ENCODE measurements at regions not wholly inside any gene's neighbourhood (a gene's known extent, or its start where the extent isn't known, plus 50 kb on each side); places are given as distances from the start of the nearest gene placed in this dataset.
"Not testable (repeated sequence)": the region's sequence is repeated elsewhere in the genome, so short reads cannot be mapped to it uniquely, and the experiment has no call there.

DNA sequence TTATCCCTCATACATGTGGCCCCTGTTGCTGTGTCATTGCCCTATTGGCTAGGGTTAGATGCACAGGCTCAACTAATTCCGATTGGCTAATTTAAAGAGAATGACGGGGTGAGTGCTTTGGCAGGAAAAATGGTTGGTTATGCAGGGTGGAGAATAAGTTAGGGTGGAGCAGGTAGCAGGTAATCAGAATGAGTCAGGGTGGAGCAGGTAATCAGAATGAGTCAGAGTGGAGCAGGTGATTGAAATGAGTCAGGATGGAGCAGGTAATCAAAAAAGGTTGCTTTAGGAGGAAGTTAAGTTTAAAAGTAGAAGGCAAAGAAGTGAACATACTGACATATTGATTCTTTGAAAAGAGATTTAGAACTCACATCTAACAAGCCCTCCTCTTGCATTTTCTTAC is 513.5 kb downstream of the EDEM1 start:
- DNase-seq, result not testable (repeated sequence)

DNA sequence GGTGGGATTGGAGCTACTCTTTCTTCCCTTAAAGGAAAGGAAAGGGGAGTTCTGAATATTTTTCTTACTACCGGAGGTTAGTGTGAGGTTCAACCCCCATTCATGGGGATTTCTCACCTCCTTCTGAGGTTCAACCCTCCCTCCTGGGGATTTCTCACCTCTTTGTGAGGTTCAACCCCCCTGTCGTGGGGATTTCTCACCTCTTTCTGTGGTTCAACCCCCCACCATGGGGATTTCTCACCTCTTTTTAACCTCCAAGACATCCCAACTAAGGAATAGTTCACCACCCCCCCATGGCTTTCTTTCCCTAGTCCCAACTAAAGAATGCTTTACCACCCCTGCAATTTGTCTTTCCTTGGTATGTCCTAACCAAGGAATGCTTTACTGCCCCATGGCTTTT is 520.3 kb downstream of the EDEM1 start:
- DNase-seq, result no peak

DNA sequence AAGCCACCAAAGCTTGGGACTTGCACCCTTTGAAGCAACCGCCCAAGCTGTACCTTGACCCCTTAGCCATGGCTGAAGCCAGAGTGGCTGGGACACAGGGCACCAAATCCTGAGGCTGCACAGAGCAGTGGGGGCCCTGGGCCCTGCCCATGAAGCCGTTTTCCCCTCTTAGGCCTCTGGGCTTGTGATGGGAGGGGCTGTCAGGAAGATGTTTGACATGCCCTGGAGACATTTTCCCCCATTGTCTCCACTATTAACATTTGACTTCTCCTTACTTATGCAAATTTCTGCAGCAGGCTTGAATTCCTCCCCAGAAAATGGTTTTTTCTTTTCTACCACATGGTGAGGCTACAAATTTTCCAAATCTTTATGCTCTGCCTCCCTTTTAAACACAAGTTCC is 522.2 kb downstream of the EDEM1 start:
- DNase-seq, result no peak

DNA sequence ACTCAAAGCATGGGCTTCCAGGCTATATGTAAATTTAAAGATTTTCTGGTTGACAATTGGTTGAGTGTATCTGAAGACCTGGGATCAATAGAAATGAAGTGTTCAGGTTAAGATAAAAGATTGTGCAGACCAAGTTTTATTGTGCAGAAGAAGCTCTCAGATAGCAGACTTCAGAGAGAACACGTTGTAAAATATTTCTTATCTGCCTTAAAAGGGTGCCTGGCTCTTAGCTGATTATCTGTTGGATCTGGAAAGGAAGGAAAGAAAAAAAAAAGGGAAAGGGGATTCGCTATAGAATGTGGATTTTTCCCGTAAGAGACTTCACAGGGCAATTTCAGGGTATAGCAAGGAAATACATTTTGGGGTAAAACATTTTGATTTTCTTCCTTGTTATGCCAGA is 523.2 kb downstream of the EDEM1 start:
- no peak for DNase-seq

GRCh38 chr3:5717254-5717653 is 529.7 kb downstream of the EDEM1 start:
- no peak for DNase-seq

GRCh38 chr3:5719668-5720067 is 532.2 kb downstream of the EDEM1 start:
- DNase-seq, result not testable (repeated sequence)

GRCh38 chr3:5725801-5726200 is 538.3 kb downstream of the EDEM1 start:
- DNase-seq, result no peak

DNA sequence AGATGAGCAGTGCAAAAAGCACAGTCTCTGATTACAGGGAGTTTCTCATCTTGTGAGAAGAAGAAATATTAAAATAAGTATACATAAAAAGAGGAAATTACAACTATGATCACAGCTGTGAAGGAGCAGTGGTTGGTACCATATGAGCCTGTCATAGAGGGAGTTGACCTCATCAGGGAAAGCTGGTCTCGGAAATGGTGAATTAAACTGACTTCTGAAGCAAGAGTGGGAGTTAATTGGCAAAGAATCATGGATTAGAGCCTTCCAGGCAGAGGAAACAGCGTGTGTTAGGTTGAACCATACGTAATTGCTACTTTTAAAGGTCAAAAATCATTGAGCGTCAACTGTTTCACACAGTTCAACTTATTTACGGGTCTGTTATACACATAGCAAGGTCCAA is 539.1 kb downstream of the EDEM1 start:
- no peak for DNase-seq

GRCh38 chr3:5727743-5728484 is 540.4 kb downstream of the EDEM1 start:
- no peak for DNase-seq

DNA sequence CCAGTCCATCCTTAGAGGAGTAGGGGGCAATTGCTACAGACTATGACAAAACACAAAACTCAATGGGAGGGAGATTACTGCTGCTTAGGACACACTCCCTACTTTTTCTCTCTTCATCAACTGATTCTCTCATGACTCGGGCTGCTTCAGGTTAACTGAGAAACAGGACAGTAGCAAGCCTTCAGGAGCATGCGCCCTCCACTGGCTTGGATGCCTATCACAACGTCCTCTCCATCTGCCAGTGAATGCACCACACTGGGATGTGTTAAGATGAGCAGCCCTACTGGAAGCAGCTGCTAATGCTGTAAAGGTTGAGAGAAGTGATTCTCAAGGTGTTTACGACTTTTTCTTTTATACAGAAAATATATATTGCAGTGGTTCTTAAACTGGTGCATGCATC is 542.3 kb downstream of the EDEM1 start:
- DNase-seq, result no peak

DNA sequence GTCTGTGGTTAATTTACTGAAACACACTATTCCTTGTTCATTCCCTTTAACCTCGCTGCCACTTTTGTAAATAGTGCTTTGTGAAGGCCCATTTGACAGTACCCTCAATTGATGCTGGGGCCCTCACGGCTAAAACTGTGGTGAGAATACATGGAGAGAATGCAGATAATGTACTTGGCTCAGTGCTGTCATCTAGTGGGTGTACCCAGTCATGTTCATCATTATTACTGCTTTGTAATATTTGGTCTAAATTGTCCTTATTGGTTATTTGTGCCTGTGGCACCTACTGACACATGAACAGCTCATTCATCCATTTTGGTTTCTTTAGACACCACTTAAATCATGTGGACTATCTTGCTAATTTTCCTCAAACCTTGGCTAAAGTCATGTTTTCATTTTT is 543.6 kb downstream of the EDEM1 start:
- no peak for DNase-seq

- DNase-seq, result no peak
Observed at GRCh38 chr3:5732081-5732480, 544.6 kb downstream of the EDEM1 start.

DNA sequence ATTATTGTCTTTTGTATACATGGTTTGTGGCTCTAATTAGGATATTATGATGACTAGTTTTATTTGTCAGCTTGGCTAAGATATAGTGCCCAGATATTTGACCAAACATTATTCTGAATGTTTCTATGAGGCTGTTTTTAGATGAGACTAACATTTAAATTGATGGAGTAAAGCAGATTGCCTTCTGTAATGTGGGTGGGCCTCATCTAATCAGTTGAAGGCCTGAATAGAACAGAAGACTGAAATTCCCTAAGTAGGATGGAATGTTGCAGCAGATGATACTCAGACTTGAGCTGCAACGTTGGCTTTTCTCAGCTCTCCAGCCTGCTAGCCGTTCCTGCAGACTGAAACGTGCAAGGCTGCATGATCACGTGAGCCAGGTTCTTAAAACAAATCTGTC is 546.5 kb downstream of the EDEM1 start:
- no peak for DNase-seq

DNA sequence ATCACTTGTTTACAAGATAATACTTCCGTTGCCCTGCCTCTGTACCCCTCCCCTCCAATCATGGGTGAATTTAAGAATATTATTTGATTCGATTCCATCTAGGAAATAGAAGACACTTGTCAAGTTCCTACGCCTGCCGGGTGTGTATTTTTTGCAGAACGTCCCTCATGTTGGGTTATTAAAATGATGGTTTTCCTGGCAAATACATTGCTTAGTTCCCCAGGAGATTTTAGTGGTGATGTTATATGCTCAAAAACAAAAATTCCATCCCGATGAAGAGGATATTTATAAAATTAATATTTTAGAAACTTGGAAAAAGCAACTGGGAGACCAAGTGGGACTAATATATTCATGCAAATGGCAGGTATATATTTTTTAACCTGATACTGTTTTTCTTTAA is 548.4 kb downstream of the EDEM1 start:
- no peak for DNase-seq

GRCh38 chr3:5739299-5739935 is 551.9 kb downstream of the EDEM1 start:
- no peak for DNase-seq

DNA sequence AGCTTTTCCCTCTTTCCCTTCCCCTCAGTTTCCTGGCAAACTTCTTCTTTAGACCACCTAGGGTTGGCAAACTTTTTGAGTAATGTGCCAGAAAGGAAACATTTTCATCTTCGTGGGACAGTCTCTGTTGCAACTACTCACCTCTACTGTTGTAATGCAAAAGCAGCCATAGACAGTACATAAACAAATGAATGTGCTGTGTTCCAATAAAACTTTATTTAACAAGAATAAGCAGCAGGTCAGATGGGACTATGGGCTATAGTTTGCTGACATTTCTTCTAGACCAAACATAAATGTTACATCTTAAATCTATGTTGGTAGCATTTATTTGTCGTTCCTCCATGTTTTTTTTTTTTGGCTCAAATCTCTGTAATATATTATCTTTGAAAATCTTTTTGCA is 552.4 kb downstream of the EDEM1 start:
- no peak for DNase-seq

GRCh38 chr3:5741017-5741416 is 553.5 kb downstream of the EDEM1 start:
- no peak for DNase-seq

GRCh38 chr3:5750091-5750490 is 562.6 kb downstream of the EDEM1 start:
- DNase-seq, result no peak

DNA sequence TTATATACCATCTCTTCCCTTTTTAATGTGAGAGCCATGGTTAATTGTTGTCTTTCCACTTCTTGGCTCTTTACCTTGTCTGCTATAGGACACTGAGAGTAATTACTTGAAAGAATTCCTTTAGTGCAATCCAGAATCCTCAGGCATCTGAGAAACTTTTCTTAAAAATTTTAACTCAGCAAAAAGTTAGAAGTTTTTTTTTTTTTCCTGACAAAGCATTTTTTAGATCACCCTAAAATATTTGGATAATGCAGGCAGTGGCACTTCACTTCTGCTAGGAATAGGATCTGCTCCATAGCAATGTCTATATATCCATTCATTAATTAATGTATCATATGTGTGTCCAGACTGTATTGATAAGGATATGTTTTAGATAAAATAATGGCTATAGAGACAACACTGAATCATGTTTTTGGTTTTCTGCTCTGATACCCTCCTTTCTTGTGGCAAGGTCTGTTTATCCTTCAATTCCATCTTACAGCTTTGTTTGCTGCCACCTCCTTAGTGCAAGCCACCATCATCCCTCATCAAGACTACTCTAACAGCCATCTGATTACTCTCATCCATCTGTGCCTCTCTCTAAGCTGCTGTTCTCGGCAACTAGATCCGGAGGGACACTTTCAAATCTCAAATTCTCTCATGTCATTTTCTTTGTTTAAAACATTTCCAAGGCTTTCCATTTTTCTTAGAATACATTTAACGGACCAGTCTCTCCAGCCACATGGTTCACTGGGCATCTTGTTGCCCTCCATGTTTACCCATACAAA is 563.5 kb downstream of the EDEM1 start:
- no peak for DNase-seq

GRCh38 chr3:5754602-5755001 is 567.1 kb downstream of the EDEM1 start:
- no peak for DNase-seq

- DNase-seq, result no peak
Observed at GRCh38 chr3:5756443-5756842, 568.9 kb downstream of the EDEM1 start.

- DNase-seq, result no peak
Observed at GRCh38 chr3:5757213-5757804, 569.8 kb downstream of the EDEM1 start.

DNA sequence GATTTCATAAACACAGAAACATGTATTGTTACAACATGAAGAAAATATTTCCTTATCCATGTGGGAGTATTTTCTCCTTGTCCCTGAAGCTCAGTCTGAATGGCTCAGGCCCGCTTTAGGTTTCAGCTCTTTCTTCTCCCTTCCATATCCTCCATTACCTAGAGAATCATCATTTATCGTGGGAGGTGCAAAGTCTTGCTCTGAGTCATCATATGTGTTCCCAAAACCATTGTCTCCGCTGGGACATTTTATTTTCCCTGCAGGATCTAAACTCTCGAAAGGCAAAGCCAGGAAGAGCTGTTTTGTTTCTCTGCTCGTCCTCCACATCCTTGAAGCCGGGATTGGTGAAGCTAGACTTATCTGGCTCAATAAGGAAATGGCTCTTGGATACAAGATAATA is 571.2 kb downstream of the EDEM1 start:
- DNase-seq, result no peak

- no peak for DNase-seq
Observed at GRCh38 chr3:5762506-5762905, 575.0 kb downstream of the EDEM1 start.

All from CD4-positive, alpha-beta T cell treated with Interleukin-4 for 4 hours (primary cell).